ENCODE measurements at regions not wholly inside any gene's neighbourhood (a gene's known extent, or its start where the extent isn't known, plus 50 kb on each side); places are given as distances from the start of the nearest gene placed in this dataset.

DNA sequence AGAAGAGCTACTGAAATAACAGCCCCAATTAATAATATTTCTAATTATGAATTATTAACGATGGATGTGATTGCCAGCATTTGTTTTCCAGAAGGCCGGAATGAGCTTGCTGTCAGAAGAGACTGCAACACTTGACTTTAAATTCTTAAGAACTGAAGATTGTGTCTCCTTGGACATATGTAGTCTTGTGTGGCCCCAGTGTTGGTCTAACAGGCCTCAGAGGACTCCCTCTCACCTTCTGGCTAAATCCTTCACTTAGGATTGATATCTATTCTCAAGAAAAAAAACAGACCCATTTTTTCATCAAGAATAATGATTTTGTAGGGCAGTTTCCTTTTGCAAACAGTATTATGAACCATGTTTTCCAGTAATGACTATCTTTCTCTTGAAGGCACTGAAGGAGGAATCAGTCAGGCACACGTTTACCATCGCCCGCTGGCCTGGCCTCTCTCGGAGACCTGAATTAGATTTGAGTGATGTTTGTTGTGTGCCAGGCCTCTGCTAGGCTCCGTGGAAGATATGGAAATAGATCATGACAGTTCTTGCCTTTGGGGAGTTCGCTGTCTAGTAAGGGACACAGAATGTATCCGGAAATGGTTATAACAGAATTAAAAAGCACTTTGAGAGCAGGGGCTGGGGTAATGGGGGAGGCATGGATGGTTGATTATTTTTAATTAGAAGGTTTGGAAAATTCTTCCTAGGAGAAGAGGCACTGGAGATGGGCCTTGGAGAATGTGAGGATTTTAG is 258.0 kb downstream of the MYCN start:
- TF ChIP-seq, protein P1, sequence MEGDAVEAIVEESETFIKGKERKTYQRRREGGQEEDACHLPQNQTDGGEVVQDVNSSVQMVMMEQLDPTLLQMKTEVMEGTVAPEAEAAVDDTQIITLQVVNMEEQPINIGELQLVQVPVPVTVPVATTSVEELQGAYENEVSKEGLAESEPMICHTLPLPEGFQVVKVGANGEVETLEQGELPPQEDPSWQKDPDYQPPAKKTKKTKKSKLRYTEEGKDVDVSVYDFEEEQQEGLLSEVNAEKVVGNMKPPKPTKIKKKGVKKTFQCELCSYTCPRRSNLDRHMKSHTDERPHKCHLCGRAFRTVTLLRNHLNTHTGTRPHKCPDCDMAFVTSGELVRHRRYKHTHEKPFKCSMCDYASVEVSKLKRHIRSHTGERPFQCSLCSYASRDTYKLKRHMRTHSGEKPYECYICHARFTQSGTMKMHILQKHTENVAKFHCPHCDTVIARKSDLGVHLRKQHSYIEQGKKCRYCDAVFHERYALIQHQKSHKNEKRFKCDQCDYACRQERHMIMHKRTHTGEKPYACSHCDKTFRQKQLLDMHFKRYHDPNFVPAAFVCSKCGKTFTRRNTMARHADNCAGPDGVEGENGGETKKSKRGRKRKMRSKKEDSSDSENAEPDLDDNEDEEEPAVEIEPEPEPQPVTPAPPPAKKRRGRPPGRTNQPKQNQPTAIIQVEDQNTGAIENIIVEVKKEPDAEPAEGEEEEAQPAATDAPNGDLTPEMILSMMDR (IDR thresholded peaks at IDR 0.05 in 8 of 11, conservative IDR thresholded peaks at IDR 0.05 in 3 of 11) = no peak
- TF ChIP-seq POLR2A (IDR thresholded peaks at IDR 0.05) = no peak
- no peak for TF ChIP-seq POLR2AphosphoS5 (IDR thresholded peaks at IDR 0.05)
